ENCODE measurements at regions not wholly inside any gene's neighbourhood (a gene's known extent, or its start where the extent isn't known, plus 50 kb on each side); places are given as distances from the start of the nearest gene placed in this dataset.
"Not testable (repeated sequence)": the region's sequence is repeated elsewhere in the genome, so short reads cannot be mapped to it uniquely, and the experiment has no call there.

DNA sequence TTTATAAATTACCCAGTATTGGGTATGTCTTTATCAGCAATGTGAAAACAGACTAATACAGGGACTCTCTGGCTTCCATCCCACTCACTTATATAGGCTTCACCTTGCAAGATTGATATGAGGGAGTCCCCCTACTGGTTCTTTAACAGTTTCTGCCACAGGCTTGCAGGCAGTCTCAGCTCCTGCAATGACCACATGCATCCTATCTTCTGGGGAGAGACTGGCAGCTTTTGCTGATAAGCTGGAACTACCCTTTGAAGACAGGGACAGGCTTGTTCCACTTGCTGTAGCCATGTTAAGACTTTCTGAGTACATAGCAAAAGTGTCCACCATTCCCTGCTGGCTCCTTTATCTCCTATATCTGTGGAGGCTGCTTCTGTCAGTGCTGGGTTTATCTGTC is 531.7 kb upstream of the FLRT2 start:
- FAIRE-seq (no peak), DNase-seq (ENCODE audit: insufficient read length, low spot score) (no peak)
- TF ChIP-seq POLR2A (IDR thresholded peaks at IDR 0.05; ENCODE audit: low read depth, low read length), result no peak

DNA sequence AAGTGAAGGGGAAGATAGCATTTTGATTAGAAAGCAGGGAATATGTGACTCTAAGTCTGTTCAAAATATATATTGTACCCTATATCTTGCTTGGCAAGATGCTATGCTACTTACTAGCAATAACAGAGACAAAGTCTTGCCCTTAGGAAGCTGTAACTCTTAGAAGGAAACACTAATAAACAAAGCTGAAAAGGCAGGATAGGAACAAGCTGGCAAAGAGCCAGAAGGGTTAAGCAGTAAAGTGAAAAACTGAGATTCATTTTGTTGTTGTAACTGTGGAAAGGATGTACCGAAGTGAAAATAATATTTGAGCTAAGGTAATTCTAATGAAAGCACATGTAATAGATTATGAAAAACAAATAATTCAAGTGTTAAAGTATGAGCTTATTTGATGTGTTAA is 527.1 kb upstream of the FLRT2 start:
- TF ChIP-seq POLR2A (IDR thresholded peaks at IDR 0.05; ENCODE audit: low read depth, low read length), result no peak
- FAIRE-seq (no peak), DNase-seq (ENCODE audit: insufficient read length, low spot score) (no peak)

DNA sequence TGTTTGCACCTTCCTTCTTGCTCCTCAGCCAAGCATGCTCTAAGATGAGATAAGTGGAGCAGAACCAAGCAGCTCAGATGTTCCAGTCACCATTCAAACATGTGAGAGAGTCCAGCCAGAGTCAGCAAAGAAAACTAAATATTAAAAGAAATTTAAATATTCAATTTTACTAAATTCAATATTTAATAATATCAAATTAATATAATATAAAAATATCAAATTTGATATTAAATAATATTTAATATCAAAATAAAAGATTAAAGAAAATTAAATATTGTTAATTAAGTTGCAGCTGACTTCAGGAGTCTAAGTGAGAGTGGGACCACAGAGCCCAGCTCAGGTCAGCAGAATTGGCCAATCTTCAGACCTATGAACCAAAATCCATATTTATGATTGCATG is 526.1 kb upstream of the FLRT2 start:
- no peak for TF ChIP-seq POLR2A (IDR thresholded peaks at IDR 0.05; ENCODE audit: low read depth, low read length)
- DNase-seq (ENCODE audit: insufficient read length, low spot score), result no peak
- no peak for FAIRE-seq

DNA sequence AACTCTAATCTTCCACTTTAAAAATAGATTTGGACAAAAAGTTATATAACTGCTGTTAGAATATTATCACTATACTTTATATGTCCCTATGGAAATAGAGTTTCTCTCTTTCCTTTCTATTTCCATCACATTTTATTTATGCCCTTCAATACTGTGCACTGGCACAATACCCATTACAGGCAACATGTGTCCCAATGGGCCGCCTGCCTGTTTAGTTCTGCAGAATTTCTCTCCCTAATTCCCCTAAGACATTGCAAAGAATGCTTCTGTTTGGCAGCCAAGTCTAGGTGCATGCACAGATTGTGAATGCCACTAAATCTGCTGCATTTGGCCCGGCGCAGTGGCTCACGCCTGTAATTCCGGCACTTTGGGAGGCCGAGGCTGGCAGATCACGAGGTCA is 520.4 kb upstream of the FLRT2 start:
- no peak for TF ChIP-seq POLR2A (IDR thresholded peaks at IDR 0.05; ENCODE audit: low read depth, low read length)
- DNase-seq (ENCODE audit: insufficient read length, low spot score) (no peak), FAIRE-seq (no peak)

DNA sequence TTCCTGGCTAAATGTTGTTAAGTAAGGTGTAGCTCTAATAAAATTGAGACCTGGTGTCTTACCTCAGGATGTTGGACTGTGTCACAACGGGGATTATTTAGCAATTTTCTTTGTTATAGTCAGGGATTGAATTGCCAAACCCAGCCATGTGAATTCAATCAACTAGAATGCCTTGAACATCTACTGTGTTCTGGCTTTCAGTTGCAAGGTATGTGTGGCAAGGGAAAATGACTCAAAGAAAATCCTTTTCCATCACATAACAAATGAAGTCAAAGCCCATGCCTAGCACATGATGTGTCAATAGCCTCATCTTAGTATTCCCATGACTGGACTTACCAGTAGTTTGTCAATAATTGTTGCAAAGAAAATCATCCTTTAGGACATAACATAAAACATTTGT is 519.8 kb upstream of the FLRT2 start:
- no peak for DNase-seq (ENCODE audit: insufficient read length, low spot score)
- no peak for FAIRE-seq
- no peak for TF ChIP-seq POLR2A (IDR thresholded peaks at IDR 0.05; ENCODE audit: low read depth, low read length)

DNA sequence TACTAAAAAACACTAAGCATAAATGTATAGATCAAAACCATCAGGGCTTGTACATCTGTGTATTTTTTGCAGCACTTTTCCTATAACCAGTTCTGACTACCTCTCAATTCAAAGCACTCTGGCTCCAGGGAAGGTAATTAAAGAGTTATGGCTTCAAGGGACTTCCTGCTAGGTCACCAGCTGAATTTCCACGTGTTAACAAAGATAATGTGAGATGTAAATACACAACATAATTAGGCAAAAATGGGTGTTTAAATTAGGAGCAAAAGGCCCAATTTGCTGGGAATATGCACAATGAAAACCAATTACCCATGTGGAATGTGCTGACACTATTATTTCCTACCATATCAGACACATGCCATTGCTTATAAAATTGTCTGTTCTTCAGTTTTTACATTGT is 513.4 kb upstream of the FLRT2 start:
- TF ChIP-seq POLR2A (IDR thresholded peaks at IDR 0.05; ENCODE audit: low read depth, low read length), result no peak
- no peak for DNase-seq (ENCODE audit: insufficient read length, low spot score)
- FAIRE-seq, result no peak

DNA sequence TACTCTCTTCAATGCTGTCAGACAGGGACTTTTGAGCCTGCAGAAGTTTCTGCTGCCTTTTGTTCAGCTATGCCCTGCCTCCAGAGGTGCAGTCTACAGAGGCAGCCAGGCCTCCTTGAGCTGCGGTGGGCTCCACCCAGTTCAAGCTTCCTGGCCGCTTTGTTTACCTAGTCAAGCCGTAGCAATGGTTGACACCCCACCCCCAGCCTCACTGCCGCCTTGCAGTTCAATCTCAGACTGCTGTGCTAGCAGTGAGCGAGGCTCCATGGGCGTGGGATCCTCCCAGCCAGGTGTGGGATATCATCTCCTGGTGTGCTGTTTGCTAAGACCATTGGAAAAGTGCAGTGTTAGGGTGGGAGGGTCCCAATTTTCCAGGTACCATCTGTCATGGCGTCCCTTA is 506.1 kb upstream of the FLRT2 start:
- DNase-seq (ENCODE audit: insufficient read length, low spot score); FAIRE-seq: not testable (repeated sequence)

DNA sequence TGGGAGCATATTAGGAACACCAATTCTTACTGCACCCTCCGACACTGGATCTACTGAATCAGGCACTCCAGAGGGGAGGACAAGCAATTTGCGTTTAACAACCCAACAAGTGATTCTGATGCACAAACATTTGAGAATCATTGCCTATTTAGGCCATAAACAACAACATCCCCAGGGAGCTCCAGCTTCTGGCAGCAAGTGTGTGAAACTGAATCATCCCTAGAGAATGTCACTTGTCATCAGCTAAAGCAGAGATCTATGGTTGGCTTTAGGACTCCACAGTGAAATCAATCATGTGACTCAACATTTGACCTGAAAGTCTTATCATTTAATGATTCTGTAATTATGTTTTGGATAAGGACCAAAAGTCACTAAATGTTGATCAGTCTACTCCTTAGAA is 505.0 kb upstream of the FLRT2 start:
- FAIRE-seq (no peak), DNase-seq (ENCODE audit: insufficient read length, low spot score) (no peak)
- no peak for TF ChIP-seq POLR2A (IDR thresholded peaks at IDR 0.05; ENCODE audit: low read depth, low read length)

DNA sequence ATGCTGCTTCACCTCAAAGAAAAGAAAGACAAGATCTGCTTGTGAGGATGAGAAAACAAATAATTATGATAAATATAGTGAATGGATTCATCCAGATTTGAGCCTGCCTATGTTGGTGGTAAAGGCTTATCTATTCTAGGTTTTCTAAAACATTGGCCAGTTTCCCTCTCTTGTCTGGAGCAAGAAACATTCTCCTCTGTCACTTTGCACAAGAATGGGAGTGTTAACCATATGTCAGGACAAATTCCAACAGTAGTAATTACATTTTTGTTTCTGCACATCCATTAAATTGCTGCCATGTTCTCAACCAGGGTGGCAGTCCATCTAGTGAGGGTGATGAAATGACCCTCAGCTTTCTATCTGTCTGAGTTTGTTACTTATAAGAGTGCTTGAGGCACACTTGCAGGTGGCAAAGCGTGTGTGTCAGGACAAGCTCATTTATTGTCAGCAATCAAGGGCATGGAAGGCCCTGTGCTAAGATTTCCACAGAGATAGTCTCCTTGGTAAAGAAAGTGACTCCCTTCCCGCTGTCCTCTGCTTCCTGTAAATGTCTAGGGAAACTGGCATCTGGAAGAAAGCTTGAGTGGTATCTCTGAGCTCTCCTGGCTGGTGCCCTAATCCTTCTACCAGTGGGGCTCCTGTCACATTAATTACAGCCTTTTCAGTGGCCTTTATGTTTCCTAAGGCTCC is 502.1 kb upstream of the FLRT2 start:
- DNase-seq (ENCODE audit: insufficient read length, low spot score) (no peak), FAIRE-seq (no peak)
- no peak for TF ChIP-seq POLR2A (IDR thresholded peaks at IDR 0.05; ENCODE audit: low read depth, low read length)

DNA sequence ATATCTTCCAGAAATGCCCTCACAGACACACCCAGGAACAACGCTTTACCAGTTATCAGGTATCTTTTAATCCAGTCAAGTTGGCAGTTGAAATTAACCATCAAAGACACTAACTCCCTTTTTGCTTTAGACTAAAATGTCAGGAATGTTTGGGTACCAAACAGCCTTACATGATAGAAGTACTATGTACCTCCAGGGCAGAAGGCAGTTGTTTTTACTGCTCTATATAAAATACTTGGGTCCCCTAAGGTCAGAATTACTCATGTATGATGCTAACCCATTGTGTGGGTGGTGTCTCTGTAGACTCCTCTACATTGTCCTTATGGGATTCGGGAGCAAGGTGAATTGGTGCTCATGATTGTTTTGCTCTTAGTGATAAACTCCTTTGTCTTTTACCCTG is 492.5 kb upstream of the FLRT2 start:
- TF ChIP-seq POLR2A (IDR thresholded peaks at IDR 0.05; ENCODE audit: low read depth, low read length), result no peak
- no peak for FAIRE-seq
- peak; percentile 0 for DNase-seq (ENCODE audit: insufficient read length, low spot score)

DNA sequence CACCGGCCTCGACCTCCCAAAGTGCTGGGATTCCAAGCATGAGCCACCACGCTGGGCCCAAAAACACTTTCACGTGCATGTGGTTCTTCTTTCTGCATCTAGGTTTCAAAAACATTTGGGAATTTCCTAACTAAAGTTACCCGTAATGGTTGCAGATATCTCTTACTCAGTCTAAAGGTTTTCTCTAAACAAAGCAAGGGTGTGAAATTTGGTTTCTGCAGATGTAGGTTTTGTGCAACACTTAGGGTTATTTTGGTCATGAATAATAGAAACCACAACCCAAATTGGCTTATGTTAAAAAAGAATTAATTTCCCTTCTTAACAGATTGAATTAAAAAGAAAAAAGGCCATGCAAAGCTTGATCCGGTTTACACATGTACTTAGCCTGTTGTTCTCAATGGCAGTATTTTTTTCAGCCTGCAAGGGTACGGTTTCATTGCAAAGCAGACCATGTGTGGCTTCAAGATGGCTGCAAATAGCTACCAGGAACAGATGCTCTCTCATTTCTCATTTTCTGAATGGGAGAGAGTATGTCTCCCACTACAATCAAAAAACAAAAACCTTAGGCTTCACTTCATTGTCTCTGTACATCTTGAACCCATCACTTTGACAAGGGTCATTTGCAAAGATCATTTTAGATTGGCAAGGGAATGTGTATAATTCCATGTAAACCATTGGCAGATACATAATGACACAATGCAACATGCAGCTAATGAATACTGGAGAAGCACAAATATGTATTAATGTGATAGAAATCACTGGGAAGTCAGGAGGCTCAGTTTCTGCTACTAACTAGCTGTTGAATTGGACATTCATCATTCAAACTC is 491.2 kb upstream of the FLRT2 start:
- TF ChIP-seq POLR2A (IDR thresholded peaks at IDR 0.05; ENCODE audit: low read depth, low read length), result no peak
- no peak for FAIRE-seq
- no peak for DNase-seq (ENCODE audit: insufficient read length, low spot score)

DNA sequence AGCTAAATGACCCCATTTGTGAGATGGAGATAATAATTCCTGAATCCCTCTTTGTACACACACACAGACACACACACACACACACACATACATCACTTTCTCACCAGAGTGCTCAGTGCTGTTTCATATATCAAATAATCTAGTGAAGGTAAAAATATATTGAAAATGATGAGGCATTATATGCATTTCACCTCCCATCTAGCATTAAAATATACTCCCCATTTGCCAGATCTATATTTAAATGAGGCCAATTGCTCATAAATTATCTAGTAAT is 490.7 kb upstream of the FLRT2 start:
- DNase-seq (ENCODE audit: insufficient read length, low spot score) (no peak), FAIRE-seq (no peak)
- no peak for TF ChIP-seq POLR2A (IDR thresholded peaks at IDR 0.05; ENCODE audit: low read depth, low read length)

DNA sequence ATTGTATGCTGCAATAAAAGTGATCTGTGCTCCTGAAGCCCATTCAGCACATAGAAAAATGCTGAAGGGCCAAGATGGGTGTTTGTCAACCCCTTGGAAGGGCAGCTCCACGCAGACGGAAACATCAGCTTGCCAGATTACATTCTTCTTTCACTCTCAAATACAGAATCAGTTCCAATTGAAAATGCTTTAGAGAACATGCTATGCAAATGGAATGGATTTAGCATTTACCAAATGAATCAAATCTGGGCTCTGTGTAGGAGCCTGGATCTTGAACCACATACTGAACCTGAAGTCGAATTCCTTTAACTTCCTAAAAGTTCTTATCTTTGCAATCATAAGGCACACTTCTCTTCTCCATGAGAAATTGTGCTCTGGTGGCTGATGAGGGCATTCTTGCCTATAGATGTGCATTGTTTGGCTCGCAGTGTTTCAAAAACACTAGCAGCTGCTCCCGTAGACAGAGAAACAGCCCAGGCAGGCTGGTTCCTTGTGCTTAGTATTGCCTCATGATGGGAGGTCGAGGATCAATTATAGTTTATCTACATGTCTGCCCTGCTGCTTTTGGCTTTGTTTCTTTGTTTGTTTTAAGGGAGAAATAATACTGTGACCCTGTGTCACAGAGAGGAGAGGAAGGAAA is 489.8 kb upstream of the FLRT2 start:
- TF ChIP-seq POLR2A (IDR thresholded peaks at IDR 0.05; ENCODE audit: low read depth, low read length), result no peak
- FAIRE-seq (no peak), DNase-seq (ENCODE audit: insufficient read length, low spot score) (no peak)

DNA sequence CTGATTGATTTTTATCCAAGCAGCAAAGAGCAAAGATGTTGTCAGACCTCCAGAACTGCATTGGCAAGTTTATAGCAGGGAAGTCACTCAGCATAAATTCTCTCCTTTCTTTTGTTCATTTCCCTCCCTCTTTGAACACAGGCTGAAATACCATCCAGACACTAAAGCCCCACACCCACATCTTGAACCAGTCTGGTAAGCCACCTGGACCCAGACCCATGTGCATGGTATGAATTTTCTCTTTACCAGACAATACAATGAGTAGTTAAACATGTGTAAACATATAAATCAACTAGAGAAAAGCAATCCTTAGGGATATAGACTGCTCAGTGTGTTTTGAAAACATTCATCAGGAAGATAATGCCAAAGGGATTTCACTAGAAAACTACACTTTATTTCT is 488.3 kb upstream of the FLRT2 start:
- no peak for DNase-seq (ENCODE audit: insufficient read length, low spot score)
- no peak for TF ChIP-seq POLR2A (IDR thresholded peaks at IDR 0.05; ENCODE audit: low read depth, low read length)
- no peak for FAIRE-seq

DNA sequence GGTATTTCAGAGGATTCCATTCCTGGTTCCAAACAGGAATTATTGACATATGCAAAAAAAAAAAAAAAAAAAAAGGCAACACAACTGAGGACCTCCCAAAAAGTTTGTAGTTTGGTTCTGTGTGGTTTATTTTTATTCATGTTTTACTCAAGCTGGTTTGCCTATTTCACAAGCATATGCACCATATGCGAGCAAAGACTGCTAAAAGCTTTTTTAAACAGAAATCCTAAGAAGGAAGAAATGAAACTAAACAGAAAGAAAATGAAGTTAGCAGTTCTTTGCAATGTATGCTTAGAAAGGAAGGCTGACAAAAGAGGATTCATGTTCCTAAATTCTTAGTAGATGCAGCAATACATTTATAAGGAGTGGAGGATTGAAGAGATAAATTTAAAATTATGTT is 487.6 kb upstream of the FLRT2 start:
- DNase-seq (ENCODE audit: insufficient read length, low spot score) (no peak), FAIRE-seq (no peak)
- TF ChIP-seq POLR2A (IDR thresholded peaks at IDR 0.05; ENCODE audit: low read depth, low read length), result no peak

All from H54 (cell line).